Vagina (tissue), 2 donors: ENCODE measurements at regions not wholly inside any gene's neighbourhood (a gene's known extent, or its start where the extent isn't known, plus 50 kb on each side); places are given as distances from the start of the nearest gene placed in this dataset.

Source experiments
- DNase-seq, 2 donors: peaks; one replicate each; pipeline ENCODE4 v3.0.0-alpha.2; 2017; ENCODE audit errors: extremely low spot score in 2 of 2
- H3K27ac ChIP-seq: fragments of 200-600 bp; sonication (generic); one replicate; pipeline ENCODE4 v1.5.1; 2019
- H3K27me3 ChIP-seq: fragments of 200-600 bp; sonication (generic); one replicate; pipeline ENCODE4 v1.5.1; 2019
- H3K36me3 ChIP-seq, 2 donors: fragments of 200-600 bp; sonication (generic); one replicate each; pipeline ENCODE4 v1.5.1; 2017 to 2019
- H3K4me1 ChIP-seq: fragments of 200-600 bp; sonication (generic); one replicate; pipeline ENCODE4 v1.5.1; 2019
- H3K4me3 ChIP-seq, 2 donors: fragments of 200-600 bp; sonication (generic); 1 replicate in 1 of 2; 2 replicates in 1 of 2; pipeline ENCODE4 v1.5.1; 2016 to 2019
- H3K9me3 ChIP-seq: fragments of 200-600 bp; sonication (generic); one replicate; pipeline ENCODE4 v1.5.1; 2019
- CTCF ChIP-seq, 3 experiments: fragments of 450-650 bp in 2 of 3; fragments of 200-600 bp in 1 of 3; sonication (generic) in 1 of 3; IDR thresholded peaks; one replicate each; pipeline ENCODE4 v1.5.1; 2017 to 2019; ENCODE audit warnings: antibody characterized with exemption in 3 of 3, mild to moderate bottlenecking in 2 of 3, moderate library complexity in 2 of 3
- POLR2A ChIP-seq, 2 donors: fragments of 450-650 bp; IDR thresholded peaks; one replicate each; pipeline ENCODE4 v1.6.1; 2017; ENCODE audit warnings: antibody characterized with exemption in 2 of 2, mild to moderate bottlenecking in 2 of 2, moderate library complexity in 2 of 2
- POLR2AphosphoS5 ChIP-seq, 2 donors: sonication (generic); formaldehyde crosslinking; IDR thresholded peaks; one replicate each; pipeline ENCODE4 v1.9.0; 2017; ENCODE audit warnings: antibody characterized with exemption in 2 of 2, mild to moderate bottlenecking in 2 of 2, low read depth in 1 of 2; ENCODE audit not compliant: insufficient read depth in 1 of 2
- intact Hi-C: fragments of 100-400 bp; cut with DNase I; formaldehyde crosslinking; loops from one replicate; pipeline ENCODE4 v1.15.1; 2023

- DNase-seq: no peak
- TF ChIP-seq POLR2AphosphoS5 (IDR thresholded peaks at IDR 0.05; ENCODE audit: insufficient read depth in 1 of 2, low read depth in 1 of 2): peak; percentile 28 to 90
- TF ChIP-seq CTCF (IDR thresholded peaks at IDR 0.05): peak; percentile 63 to 91 (median 78)
- no peak for TF ChIP-seq POLR2A (IDR thresholded peaks at IDR 0.05)
- intact Hi-C loops: loop anchor here (5.0 kb wide), 1 partner anchor 134 kb away; the partner anchor contains the start of gene ANXA2R
Measured at GRCh38 chr5:42908509-42909488, 97.1 kb upstream of the SELENOP start.

GRCh38 chr5:42908086-42908485 lies 96.4 kb upstream of the SELENOP start:
- DNase-seq: no peak
- Histone ChIP-seq H3K27me3 (no peaks in the 10 kb centered on the region), H3K27ac (no peak overlapping the region), H3K9me3 (no peaks in the 10 kb centered on the region), H3K4me3 (peak overlapping the region in 1 of 2 donors; percentile 42), H3K36me3 (no peaks in the 10 kb centered on the region), H3K4me1 (no peaks in the 10 kb centered on the region)
- TF ChIP-seq POLR2AphosphoS5 (IDR thresholded peaks at IDR 0.05; ENCODE audit: insufficient read depth in 1 of 2, low read depth in 1 of 2) (no peak), POLR2A (IDR thresholded peaks at IDR 0.05) (no peak), CTCF (IDR thresholded peaks at IDR 0.05) (no peak)
- intact Hi-C loops: loop anchor here (5.0 kb wide), 1 partner anchor 134 kb away; the partner anchor contains the start of gene ANXA2R

More at GRCh38 chr5:42908509-42909488, 97.1 kb upstream of the SELENOP start:
- H3K27me3 ChIP-seq: no peaks in the 10 kb centered on the region
- H3K4me3 ChIP-seq: peak overlapping the region; percentile 42 to 45
- H3K27ac ChIP-seq: no peak overlapping the region
- H3K36me3 ChIP-seq: no peaks in the 10 kb centered on the region
- no peaks in the 10 kb centered on the region for H3K4me1 ChIP-seq
- no peaks in the 10 kb centered on the region for H3K9me3 ChIP-seq

- H3K4me1 ChIP-seq: no peaks in the 10 kb centered on the region
- intact Hi-C loops: loop anchor here (5.0 kb wide), 1 partner anchor 136 kb away; the partner anchor contains the start of gene ANXA2R
- no peaks in the 10 kb centered on the region for H3K36me3 ChIP-seq
- TF ChIP-seq POLR2A (IDR thresholded peaks at IDR 0.05) (no peak), POLR2AphosphoS5 (IDR thresholded peaks at IDR 0.05; ENCODE audit: insufficient read depth in 1 of 2, low read depth in 1 of 2) (no peak), CTCF (IDR thresholded peaks at IDR 0.05) (no peak)
- H3K27me3 ChIP-seq: no peaks in the 10 kb centered on the region
- H3K27ac ChIP-seq: no peak overlapping the region
- no peak overlapping the region for H3K4me3 ChIP-seq
- DNase-seq: no peak
- H3K9me3 ChIP-seq: no peaks in the 10 kb centered on the region
Measured at GRCh38 chr5:42905827-42906226, 94.1 kb upstream of the SELENOP start.

GRCh38 chr5:42900734-42901133 lies 89.0 kb upstream of the SELENOP start:
- Histone ChIP-seq H3K4me1 (no peaks in the 10 kb centered on the region), H3K4me3 (no peak overlapping the region), H3K27me3 (no peaks in the 10 kb centered on the region), H3K9me3 (no peaks in the 10 kb centered on the region), H3K27ac (no peak overlapping the region), H3K36me3 (no peaks in the 10 kb centered on the region)
- intact Hi-C loops: no loop called here
- no peak for DNase-seq
- TF ChIP-seq POLR2AphosphoS5 (IDR thresholded peaks at IDR 0.05; ENCODE audit: insufficient read depth in 1 of 2, low read depth in 1 of 2) (no peak), CTCF (IDR thresholded peaks at IDR 0.05) (no peak), POLR2A (IDR thresholded peaks at IDR 0.05) (no peak)

GRCh38 chr5:42898760-42899159 lies 87.1 kb upstream of the SELENOP start:
- Histone ChIP-seq H3K4me1 (no peaks in the 10 kb centered on the region), H3K36me3 (no peaks in the 10 kb centered on the region), H3K9me3 (no peaks in the 10 kb centered on the region), H3K27me3 (no peaks in the 10 kb centered on the region), H3K4me3 (no peak overlapping the region), H3K27ac (no peak overlapping the region)
- intact Hi-C loops: no loop called here
- no peak for DNase-seq
- no peak for TF ChIP-seq CTCF (IDR thresholded peaks at IDR 0.05)
- no peak for TF ChIP-seq POLR2A (IDR thresholded peaks at IDR 0.05)
